ENCODE measurements at regions not wholly inside any gene's neighbourhood (a gene's known extent, or its start where the extent isn't known, plus 50 kb on each side); places are given as distances from the start of the nearest gene placed in this dataset.

DNA sequence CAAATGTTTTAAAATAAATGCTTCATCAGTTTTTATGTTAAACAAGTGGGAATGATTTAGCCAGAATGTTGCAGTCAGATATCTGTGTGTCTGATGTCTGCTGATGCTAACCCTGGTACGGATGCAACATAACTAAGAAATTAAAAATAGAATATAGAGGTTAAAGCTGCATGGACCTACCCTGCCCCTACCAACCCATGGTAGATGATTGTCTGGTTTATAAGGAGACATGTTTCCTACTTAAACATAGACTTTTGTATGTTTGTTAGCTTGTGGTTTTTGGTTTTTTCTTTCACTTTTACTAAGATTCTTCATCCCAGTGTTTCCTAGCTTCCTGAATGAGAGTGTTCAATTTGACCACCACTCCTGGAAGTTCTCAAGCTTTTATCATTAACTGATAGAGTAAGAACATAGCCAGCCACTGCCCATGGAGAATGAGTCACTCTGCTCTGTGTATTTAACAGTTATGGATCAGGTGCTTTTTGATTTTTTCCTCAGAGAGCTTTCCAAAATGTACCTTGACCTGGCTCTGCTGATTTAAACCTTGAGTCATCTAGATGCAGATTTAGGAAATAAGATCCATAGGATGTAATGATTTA lies 70.7 kb upstream of the VEPH1 start:
- TF ChIP-seq, protein P1, sequence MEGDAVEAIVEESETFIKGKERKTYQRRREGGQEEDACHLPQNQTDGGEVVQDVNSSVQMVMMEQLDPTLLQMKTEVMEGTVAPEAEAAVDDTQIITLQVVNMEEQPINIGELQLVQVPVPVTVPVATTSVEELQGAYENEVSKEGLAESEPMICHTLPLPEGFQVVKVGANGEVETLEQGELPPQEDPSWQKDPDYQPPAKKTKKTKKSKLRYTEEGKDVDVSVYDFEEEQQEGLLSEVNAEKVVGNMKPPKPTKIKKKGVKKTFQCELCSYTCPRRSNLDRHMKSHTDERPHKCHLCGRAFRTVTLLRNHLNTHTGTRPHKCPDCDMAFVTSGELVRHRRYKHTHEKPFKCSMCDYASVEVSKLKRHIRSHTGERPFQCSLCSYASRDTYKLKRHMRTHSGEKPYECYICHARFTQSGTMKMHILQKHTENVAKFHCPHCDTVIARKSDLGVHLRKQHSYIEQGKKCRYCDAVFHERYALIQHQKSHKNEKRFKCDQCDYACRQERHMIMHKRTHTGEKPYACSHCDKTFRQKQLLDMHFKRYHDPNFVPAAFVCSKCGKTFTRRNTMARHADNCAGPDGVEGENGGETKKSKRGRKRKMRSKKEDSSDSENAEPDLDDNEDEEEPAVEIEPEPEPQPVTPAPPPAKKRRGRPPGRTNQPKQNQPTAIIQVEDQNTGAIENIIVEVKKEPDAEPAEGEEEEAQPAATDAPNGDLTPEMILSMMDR (IDR thresholded peaks at IDR 0.05 in 8 of 11, conservative IDR thresholded peaks at IDR 0.05 in 3 of 11), result no peak
- TF ChIP-seq POLR2AphosphoS5 (IDR thresholded peaks at IDR 0.05) (no peak), POLR2A (IDR thresholded peaks at IDR 0.05) (no peak)
